ENCODE measurements at regions not wholly inside any gene's neighbourhood (a gene's known extent, or its start where the extent isn't known, plus 50 kb on each side); places are given as distances from the start of the nearest gene placed in this dataset.

DNA sequence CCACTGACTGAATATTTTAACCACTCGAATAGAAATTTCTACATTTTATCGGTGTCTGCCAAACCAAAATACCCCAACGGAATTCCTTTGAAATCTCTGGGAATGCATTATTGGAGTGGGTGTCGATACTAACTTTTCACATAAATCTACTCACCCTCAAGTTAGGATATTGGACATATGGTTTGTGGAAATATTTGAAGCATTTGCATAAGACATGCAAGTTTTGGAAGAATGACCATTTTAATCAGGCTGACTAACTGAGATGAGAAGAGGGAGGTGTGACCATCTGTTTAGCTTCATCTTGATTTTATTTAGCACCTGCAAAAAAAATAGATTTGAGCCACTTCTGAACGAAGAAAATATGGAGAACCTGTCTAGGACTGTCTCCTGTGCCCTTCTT lies 61.2 kb downstream of the KLF6 start:
- DNase-seq (ENCODE audit: low read depth, low spot score): no peak

- no peak for DNase-seq (ENCODE audit: low read depth, low spot score)
These were observed 64.6 kb downstream of the KLF6 start for GRCh38 chr10:3720228-3721019.

GRCh38 chr10:3719024-3719843 lies 65.8 kb downstream of the KLF6 start:
- DNase-seq (ENCODE audit: low read depth, low spot score): no peak

DNA sequence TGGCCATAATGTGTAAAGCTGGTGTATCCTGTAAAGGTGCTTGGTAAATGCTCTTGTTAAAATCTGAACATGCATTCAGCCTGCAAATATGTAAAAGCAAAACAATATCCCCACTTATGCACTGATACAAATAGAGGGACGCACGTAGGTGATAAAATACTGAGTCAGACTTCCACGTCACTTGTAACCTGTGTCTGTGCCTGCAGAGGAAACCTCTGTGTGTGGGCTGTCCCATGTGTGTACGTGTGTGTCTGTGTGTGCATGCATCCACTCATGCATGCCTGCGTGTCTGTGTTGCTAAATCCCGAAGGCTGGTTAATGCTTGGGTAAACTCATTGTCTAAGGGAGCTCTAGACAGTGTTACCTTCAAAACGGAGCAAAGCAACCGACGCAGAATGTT lies 68.9 kb downstream of the KLF6 start:
- DNase-seq (ENCODE audit: low read depth, low spot score): no peak

DNA sequence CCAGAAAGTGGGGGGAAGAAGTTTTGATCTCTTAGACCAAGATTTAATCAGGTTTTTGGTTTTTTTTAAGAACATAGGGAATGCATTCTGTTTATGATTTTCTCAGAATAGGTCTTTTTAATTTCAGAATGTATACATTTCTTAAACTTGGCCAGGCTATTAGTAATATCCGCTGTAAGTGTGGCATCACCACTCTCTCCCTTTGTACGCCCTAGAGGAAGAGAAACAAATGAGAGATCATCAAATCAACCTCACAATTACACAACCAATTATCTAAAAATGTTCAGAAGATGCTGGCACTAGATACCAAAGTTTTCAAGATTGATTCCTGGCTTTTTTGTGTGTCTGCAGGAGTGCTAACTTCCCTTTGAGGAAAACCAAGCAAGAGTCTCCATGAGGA lies 70.0 kb downstream of the KLF6 start:
- DNase-seq (ENCODE audit: low read depth, low spot score): no peak

DNA sequence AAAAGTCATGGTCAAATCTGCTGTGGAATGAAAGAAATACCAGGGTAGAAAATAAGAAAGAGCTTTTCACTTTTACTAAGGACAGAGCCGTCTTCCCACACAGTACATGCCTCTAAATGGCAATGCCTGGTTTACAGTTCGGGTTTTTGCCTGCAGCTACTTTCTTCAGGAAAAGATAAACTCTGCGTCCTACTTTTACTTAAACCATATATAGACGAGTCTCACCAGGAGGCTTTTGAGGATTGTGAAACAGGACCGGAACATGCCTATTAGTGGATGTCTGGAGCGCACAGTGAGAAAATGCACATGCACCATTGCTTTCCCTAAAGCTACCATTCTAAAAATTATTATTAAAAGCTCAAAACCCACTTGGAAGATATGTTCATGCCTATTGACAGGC lies 70.5 kb downstream of the KLF6 start:
- DNase-seq (ENCODE audit: low read depth, low spot score): no peak

GRCh38 chr10:3712707-3713106 lies 72.3 kb downstream of the KLF6 start:
- DNase-seq (ENCODE audit: low read depth, low spot score): no peak

GRCh38 chr10:3711918-3712317 lies 73.1 kb downstream of the KLF6 start:
- DNase-seq (ENCODE audit: low read depth, low spot score): no peak

GRCh38 chr10:3710764-3711163 lies 74.2 kb downstream of the KLF6 start:
- no peak for DNase-seq (ENCODE audit: low read depth, low spot score)

GRCh38 chr10:3709456-3710060 lies 75.5 kb downstream of the KLF6 start:
- no peak for DNase-seq (ENCODE audit: low read depth, low spot score)

DNA sequence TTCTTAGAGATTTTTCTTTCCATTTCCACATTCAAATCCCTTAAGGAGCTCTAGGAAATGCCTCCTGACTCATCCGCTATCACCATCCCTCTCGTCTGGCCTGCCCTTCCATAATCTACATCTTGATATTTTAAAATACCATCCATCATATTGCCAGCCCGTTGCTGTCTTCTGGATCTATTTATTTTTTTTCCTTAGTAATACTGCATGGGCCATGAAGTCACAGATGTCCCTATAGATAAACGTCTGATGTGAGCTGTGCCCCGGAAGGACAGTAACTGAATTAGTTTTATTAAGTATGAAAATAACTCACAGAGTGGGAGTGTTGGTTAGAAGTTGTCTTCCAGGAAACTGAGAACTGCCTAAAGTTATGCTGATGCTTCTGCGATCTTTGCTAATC lies 76.2 kb downstream of the KLF6 start:
- no peak for DNase-seq (ENCODE audit: low read depth, low spot score)

GRCh38 chr10:3704565-3705325 lies 80.3 kb downstream of the KLF6 start:
- DNase-seq (ENCODE audit: low read depth, low spot score): no peak

- DNase-seq (ENCODE audit: low read depth, low spot score): no peak
These were observed 82.4 kb downstream of the KLF6 start for GRCh38 chr10:3702569-3702968.

- DNase-seq (ENCODE audit: low read depth, low spot score): no peak
These were observed 82.9 kb downstream of the KLF6 start for GRCh38 chr10:3702056-3702546.

- no peak for DNase-seq (ENCODE audit: low read depth, low spot score)
These were observed 83.5 kb downstream of the KLF6 start for GRCh38 chr10:3701491-3701890.

DNA sequence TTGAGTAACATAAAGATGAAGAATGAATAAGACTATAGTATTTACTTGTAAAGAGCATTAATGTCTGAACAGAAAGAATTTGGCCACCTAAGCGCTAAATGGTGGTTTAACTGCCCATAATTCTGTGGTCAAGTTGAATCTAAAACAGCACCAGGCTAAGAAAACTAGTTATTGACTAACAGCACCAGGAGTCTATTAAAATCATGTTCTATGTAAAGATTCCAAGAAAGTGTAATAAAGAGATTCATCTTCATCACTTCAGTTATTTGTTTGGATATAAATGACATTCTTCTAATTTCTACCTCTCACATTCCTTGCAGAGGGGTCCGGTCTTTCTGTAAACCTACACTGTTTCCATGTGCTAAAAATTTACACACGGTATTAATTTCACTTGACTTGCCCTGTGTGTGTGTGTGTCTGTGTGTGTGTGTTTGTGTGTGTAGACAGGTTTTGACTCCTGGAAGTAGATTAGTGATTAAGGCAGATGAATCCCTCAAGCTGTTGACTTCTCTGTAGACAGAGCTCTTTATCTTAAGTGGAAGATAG lies 84.4 kb downstream of the KLF6 start:
- no peak for DNase-seq (ENCODE audit: low read depth, low spot score)

DNA sequence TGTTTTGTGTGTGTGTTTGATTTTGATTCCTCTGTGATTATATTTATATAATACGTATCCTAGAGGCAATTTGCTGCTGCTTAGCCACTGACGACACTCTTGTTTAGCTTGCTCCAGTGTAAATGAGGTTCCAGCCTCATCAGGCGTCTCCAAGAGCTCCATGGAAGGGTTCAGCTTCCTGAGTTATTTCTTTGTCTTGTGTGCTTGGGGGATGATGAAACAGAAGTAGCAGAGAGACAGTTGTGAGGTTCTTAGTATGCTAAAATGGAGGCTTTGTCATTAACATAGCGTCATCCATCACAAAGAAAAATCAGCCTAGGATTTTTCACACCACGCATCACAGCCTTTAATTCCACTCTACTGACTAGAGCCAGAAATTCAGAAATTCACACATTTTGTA lies 85.1 kb downstream of the KLF6 start:
- DNase-seq (ENCODE audit: low read depth, low spot score): no peak

GRCh38 chr10:3698312-3698711 lies 86.7 kb downstream of the KLF6 start:
- no peak for DNase-seq (ENCODE audit: low read depth, low spot score)

DNA sequence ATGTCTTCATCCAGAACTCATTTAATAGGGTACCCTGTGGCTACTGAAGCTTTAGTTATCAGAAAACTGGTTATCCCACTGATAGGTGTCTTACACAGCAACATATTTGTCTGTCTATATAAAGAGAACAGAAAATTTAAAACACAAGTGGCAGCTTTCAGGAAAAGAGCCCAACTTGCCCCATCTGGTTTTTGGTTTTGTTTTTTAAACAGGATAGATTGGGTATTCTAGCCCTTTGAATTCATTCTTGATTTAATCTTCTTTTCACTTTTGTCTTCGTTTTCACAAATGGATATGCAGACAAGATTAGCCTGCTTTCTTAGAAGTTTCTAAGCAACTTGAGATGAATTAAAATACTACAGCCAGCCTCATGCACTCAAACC lies 91.3 kb downstream of the KLF6 start:
- DNase-seq (ENCODE audit: low read depth, low spot score): no peak

DNA sequence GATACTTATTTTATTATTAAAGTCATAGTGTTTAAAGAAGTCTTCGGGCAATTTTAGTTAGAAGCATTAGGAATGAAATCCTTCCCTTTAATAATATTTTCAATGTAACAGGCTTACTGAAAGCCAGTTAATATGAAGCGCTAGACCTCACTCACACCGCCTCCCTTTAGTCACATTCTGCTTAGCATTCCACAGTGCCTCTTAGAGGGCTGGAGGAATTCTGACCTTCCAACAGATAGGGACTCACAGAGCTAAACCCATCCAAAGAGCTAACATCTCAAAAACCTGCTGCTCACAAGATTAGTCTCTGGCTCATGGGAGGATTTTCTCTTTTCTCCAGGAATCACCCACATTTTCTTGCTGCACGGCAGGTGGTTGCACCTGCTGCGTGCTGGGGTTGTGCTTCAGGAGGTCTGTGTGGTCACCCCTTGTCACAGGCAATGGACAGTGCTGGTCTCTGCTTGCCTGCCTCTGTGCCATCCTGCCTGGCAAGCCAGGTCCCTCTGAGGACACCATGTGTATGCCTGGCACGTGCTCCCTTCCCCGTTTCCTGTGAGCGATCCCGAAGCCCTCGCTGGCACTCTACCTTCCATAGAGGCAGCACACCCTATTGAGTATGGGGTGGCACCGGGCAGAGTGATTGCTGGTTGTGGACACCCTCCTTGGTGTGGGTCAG lies 91.8 kb downstream of the KLF6 start:
- no peak for DNase-seq (ENCODE audit: low read depth, low spot score)

All from activated naive CD8-positive, alpha-beta T cell treated with anti-CD3 and anti-CD28 coated beads, Interleukin-2, amount 50 U/mL, for 16 hours (primary cell).